ENCODE measurements at regions not wholly inside any gene's neighbourhood (a gene's known extent, or its start where the extent isn't known, plus 50 kb on each side); places are given as distances from the start of the nearest gene placed in this dataset.

- no peak for TF ChIP-seq CTCF (conservative IDR thresholded peaks at IDR 0.05; ENCODE audit: low read depth, low read length)
- no peak for TF ChIP-seq EZH2 (IDR thresholded peaks at IDR 0.05; ENCODE audit: borderline replicate concordance, low read depth, low read length, poor library complexity, severe bottlenecking)
These were observed 346.7 kb downstream of the SS18 start for GRCh38 chr18:25743646-25744151.

Measured in A673 (cell line).